ENCODE measurements at regions not wholly inside any gene's neighbourhood (a gene's known extent, or its start where the extent isn't known, plus 50 kb on each side); places are given as distances from the start of the nearest gene placed in this dataset.

- TF ChIP-seq CTCF (IDR thresholded peaks at IDR 0.05) (no peak), POLR2A (IDR thresholded peaks at IDR 0.05) (no peak)
Observed at GRCh38 chr2:145316496-145316895, 796.6 kb upstream of the ZEB2 start.
